D721Med (cell line): ENCODE measurements at regions not wholly inside any gene's neighbourhood (a gene's known extent, or its start where the extent isn't known, plus 50 kb on each side); places are given as distances from the start of the nearest gene placed in this dataset.

Source experiments
- DNase-seq: peaks from one replicate; pipeline ENCODE4 v3.0.0; 2011; ENCODE audit warnings: low spot score; ENCODE audit not compliant: insufficient read length
- FAIRE-seq: peaks from 2 replicates; lab custom pipeline; 2011; peaks lifted over from hg19 to GRCh38; lab: Jason Lieb, UNC
- TF ChIP-seq, protein P1 (sequence below): IDR thresholded peaks from 2 replicates; pipeline ENCODE4 v1.5.1; 2012; ENCODE audit warnings: mild to moderate bottlenecking, control low read depth; ENCODE audit not compliant: insufficient read depth; ENCODE audit errors: missing control alignments

DNA sequence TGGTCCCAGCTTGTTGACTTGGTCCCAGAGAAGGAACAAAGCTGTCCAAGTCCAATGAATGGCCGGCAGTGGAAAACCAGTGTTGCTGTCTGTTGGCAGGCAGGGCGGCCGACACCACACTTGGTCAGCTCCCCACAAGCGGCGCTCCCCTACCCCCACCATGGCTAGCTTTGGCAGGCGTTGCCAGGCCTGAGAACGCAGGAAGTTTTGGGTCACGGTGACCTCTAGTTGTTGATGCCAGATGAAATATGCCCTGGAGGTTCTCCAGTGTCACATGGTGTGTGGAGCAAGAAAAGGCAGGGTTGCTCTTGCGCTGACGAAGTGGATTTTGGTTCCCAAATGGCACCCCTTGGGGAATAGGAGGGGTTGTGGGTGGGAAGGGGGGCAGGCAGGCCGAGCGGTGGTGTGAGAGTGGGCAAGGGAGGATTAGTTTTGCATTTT lies 72.7 kb upstream of the TPRG1 start:
- TF ChIP-seq, protein P1, sequence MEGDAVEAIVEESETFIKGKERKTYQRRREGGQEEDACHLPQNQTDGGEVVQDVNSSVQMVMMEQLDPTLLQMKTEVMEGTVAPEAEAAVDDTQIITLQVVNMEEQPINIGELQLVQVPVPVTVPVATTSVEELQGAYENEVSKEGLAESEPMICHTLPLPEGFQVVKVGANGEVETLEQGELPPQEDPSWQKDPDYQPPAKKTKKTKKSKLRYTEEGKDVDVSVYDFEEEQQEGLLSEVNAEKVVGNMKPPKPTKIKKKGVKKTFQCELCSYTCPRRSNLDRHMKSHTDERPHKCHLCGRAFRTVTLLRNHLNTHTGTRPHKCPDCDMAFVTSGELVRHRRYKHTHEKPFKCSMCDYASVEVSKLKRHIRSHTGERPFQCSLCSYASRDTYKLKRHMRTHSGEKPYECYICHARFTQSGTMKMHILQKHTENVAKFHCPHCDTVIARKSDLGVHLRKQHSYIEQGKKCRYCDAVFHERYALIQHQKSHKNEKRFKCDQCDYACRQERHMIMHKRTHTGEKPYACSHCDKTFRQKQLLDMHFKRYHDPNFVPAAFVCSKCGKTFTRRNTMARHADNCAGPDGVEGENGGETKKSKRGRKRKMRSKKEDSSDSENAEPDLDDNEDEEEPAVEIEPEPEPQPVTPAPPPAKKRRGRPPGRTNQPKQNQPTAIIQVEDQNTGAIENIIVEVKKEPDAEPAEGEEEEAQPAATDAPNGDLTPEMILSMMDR = no peak
- no peak for FAIRE-seq
- DNase-seq = no peak

GRCh38 chr3:189099505-189100290 lies 72.1 kb upstream of the TPRG1 start:
- FAIRE-seq = no peak
- DNase-seq = no peak
- TF ChIP-seq, protein P1 = no peak

DNA sequence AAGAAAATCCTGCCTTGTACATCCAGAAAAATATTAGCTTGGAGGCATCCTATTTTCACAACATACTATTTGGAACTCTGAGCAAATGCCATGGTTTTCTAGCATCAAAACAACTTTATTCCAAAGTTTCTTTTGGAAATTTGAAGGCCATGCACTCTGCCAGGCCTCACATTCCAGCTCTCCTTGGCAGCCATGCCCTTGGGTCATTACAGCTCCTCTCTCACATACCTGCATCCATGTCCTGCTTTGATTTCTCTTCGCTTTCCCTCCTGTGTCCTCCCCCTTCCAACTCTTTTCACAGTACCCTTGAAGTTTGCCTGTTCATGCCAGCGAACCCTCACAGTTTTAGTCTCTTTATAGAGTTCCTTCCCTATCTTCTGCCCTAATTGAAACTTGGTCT lies 70.9 kb upstream of the TPRG1 start:
- DNase-seq (no peak), FAIRE-seq (no peak)
- TF ChIP-seq, protein P1 = no peak

- DNase-seq = no peak
- no peak for FAIRE-seq
- TF ChIP-seq, protein P1 = no peak
Observed at GRCh38 chr3:189101594-189101993, 70.2 kb upstream of the TPRG1 start.

GRCh38 chr3:189103208-189103607 lies 68.6 kb upstream of the TPRG1 start:
- TF ChIP-seq, protein P1 = no peak
- FAIRE-seq = no peak
- no peak for DNase-seq

GRCh38 chr3:189108067-189108466 lies 63.7 kb upstream of the TPRG1 start:
- no peak for FAIRE-seq
- no peak for DNase-seq
- TF ChIP-seq, protein P1 = no peak

- TF ChIP-seq, protein P1 = no peak
- DNase-seq = no peak
- no peak for FAIRE-seq
Observed at GRCh38 chr3:189108735-189109134, 63.0 kb upstream of the TPRG1 start.
